ENCODE measurements at regions not wholly inside any gene's neighbourhood (a gene's known extent, or its start where the extent isn't known, plus 50 kb on each side); places are given as distances from the start of the nearest gene placed in this dataset.

DNA sequence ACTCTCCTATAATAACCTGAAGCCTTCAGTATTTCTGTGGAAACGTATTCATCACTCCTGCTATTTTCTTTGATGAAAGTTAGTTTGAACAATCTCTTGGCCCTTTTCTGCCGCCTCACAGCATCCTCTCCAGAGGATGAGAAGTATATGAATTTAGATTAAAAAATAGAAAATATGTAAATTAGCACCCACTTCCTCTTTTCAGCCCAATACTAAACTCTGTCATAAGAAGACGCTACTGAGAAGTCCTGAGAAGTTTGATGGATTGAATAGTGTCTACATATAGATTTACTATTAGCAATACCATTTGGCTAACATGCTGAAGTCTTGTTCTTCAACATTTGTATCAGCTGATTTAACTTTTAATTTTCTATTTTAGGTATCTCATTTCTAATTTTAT lies 526.4 kb upstream of the SPHKAP start:
- TF ChIP-seq, protein P1, sequence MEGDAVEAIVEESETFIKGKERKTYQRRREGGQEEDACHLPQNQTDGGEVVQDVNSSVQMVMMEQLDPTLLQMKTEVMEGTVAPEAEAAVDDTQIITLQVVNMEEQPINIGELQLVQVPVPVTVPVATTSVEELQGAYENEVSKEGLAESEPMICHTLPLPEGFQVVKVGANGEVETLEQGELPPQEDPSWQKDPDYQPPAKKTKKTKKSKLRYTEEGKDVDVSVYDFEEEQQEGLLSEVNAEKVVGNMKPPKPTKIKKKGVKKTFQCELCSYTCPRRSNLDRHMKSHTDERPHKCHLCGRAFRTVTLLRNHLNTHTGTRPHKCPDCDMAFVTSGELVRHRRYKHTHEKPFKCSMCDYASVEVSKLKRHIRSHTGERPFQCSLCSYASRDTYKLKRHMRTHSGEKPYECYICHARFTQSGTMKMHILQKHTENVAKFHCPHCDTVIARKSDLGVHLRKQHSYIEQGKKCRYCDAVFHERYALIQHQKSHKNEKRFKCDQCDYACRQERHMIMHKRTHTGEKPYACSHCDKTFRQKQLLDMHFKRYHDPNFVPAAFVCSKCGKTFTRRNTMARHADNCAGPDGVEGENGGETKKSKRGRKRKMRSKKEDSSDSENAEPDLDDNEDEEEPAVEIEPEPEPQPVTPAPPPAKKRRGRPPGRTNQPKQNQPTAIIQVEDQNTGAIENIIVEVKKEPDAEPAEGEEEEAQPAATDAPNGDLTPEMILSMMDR (IDR thresholded peaks at IDR 0.05) = no peak
- no peak for TF ChIP-seq POLR2A (IDR thresholded peaks at IDR 0.05)

Measured in Peyer's patch (tissue), 4 donors.